Psoas muscle (tissue), 7 donors: ENCODE measurements at regions not wholly inside any gene's neighbourhood (a gene's known extent, or its start where the extent isn't known, plus 50 kb on each side); places are given as distances from the start of the nearest gene placed in this dataset.

Experiments used
- ATAC-seq, 4 donors: fragments of 200-7000 bp; cut with Tn5 transposase; one replicate each; pipeline ENCODE4 v1.9.1; 2020; ENCODE audit warnings: moderate library complexity in 3 of 4, mild to moderate bottlenecking in 2 of 4
- DNase-seq, 2 donors: peaks; one replicate each; pipeline ENCODE4 v3.0.0-alpha.2; 2020
- H3K27ac ChIP-seq: fragments of 200-600 bp; one replicate; pipeline ENCODE4 v1.8.0; 2022
- H3K27me3 ChIP-seq, 3 donors: fragments of 200-600 bp in 1 of 3; one replicate each; pipeline versions ENCODE4 v1.6.1 to v1.8.0; 2013 to 2022; ENCODE audit warnings: low read length in 2 of 3, mild to moderate bottlenecking in 2 of 3, moderate library complexity in 1 of 3; ENCODE audit not compliant: insufficient read depth in 3 of 3
- H3K36me3 ChIP-seq, 2 donors: fragments of 200-600 bp in 1 of 2; one replicate each; pipeline versions ENCODE4 v1.6.1 to v1.8.0; 2013 to 2022; ENCODE audit warnings: low read depth in 1 of 2, mild to moderate bottlenecking in 1 of 2, moderate library complexity in 1 of 2; ENCODE audit not compliant: insufficient read depth in 1 of 2
- H3K4me1 ChIP-seq: fragments of 200-600 bp; one replicate; pipeline ENCODE4 v1.8.0; 2022
- H3K4me3 ChIP-seq: fragments of 200-600 bp; one replicate; pipeline ENCODE4 v1.8.0; 2022; ENCODE audit warnings: mild to moderate bottlenecking
- H3K9me3 ChIP-seq: fragments of 200-600 bp; one replicate; pipeline ENCODE4 v1.8.0; 2022
- CTCF ChIP-seq: fragments of 200-600 bp; IDR thresholded peaks from one replicate; pipeline ENCODE4 v1.8.0; 2022; ENCODE audit warnings: antibody characterized with exemption
- WGBS, 3 donors: extraction: QIAGEN DNeasy Blood & Tissue Kit; methylation state at CpG; one replicate each; pipeline versions ENCODE4 v1.1.6 to v1.1.7; 2013; 5-methylcytosine and 5-hydroxymethylcytosine counted together
- intact Hi-C, 2 donors: fragments of 100-400 bp; cut with DNase I; formaldehyde crosslinking; loops; one replicate each; pipeline versions ENCODE4 v1.11.0 to v1.14.2; 2022
- donor health status: healthy with polysubstance abuse.
- donor health status: DM: no; HTN: no; CAD: no; lungs with moderate emphysema.
- donor health status: Bipolar disorder and iron deficiency.
- donor health status: healthy.
- donor health status: DM: yes; HTN: yes; CAD: no.
- donor health status: DM: no; HTN: no; CAD: no.
- donor health status: DM: yes; HTN: yes; CAD: no.

DNA sequence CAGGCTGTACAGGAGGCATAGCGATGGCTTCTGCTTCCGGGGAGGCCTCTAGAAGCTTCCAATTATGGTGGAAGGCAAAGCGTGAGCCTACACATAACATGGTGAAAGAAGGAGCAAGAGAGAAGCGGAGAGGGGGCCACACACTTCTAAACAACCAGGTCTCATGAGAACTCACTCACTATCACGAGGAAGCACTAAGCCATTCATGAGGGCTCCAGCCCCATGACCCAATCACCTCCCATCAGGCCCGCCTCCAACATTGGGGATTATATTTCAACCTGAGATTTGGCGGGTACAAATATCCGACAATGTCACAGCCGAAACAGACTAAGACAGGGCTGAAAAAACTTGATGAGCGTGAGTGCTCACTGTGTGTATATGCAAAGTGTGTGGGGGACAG, 89.3 kb upstream of the CNIH3 start:
- H3K36me3 ChIP-seq: no peaks in the 10 kb centered on the region
- intact Hi-C loops: no loop called here
- H3K9me3 ChIP-seq: no peaks in the 10 kb centered on the region
- peaks cover 4% of the 10 kb centered on the region for H3K4me1 ChIP-seq
- no peak for TF ChIP-seq CTCF
- ATAC-seq (peak in 3 of 4 donors; percentile 26 to 54 (median 47)), DNase-seq (no peak)
- no peaks in the 10 kb centered on the region for H3K27me3 ChIP-seq
- 66 to 74% (median 73%) methylated on average over 10 of the region's 10 CpGs for WGBS, 3 donors
- no peak overlapping the region for H3K4me3 ChIP-seq
- no peak overlapping the region for H3K27ac ChIP-seq

DNA sequence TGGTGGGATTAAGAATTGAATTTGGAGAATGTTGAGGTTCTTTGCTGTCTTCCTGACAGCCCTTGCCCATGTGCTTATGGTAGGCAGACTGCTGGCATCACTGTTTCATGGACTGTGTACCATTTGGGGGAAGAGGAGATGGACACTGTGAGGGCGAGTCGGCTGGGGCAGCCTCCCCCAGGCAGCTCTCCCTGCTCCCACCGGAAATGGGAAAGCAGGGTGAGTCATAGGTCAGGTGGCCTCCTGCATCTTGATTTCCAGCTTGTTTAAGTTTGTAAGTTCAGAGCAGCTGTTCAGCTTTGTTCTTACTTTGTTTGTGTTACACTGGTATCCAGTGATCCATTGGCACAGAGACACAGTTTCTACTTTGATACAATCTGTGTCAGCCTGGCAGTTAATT, 87.2 kb upstream of the CNIH3 start:
- H3K27me3 ChIP-seq: no peaks in the 10 kb centered on the region
- no peak overlapping the region for H3K27ac ChIP-seq
- H3K36me3 ChIP-seq: no peaks in the 10 kb centered on the region
- H3K4me3 ChIP-seq: no peak overlapping the region
- peak in 2 of 4 donors; percentile 60 to 73 for ATAC-seq
- 35 to 50% (median 42%) methylated on average over 3 of the region's 3 CpGs for WGBS, 3 donors
- no peaks in the 10 kb centered on the region for H3K9me3 ChIP-seq
- no peak for DNase-seq
- peaks cover 4% of the 10 kb centered on the region for H3K4me1 ChIP-seq
- TF ChIP-seq CTCF: no peak
- intact Hi-C loops: no loop called here

DNA sequence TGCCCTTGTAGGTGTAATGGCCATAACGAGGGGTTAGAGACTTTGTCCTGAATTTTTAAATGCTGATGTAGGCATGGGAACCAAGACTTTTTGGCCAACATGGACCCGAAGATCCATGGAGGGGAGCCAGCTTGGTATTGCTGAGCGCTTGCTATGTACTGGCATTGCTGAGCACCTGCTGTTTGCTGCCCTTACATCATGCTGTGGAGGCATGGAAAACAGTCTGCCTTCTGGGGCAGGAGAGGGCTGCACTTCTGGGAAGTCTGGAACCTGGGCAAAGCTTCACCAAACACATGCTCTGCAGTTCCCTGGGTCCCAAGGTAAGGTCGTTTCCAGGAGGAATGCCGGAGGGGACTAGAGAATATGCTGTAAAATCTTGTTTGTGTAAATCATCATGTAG, 86.3 kb upstream of the CNIH3 start:
- Histone ChIP-seq H3K9me3 (no peaks in the 10 kb centered on the region), H3K36me3 (no peaks in the 10 kb centered on the region), H3K4me3 (no peak overlapping the region), H3K27ac (no peak overlapping the region), H3K27me3 (no peaks in the 10 kb centered on the region), H3K4me1 (peaks cover 4% of the 10 kb centered on the region)
- no peak for TF ChIP-seq CTCF
- ATAC-seq (no peak), DNase-seq (no peak)
- intact Hi-C loops: no loop called here
- 68 to 88% (median 77%) methylated on average over 5 of the region's 5 CpGs for WGBS, 3 donors

DNA sequence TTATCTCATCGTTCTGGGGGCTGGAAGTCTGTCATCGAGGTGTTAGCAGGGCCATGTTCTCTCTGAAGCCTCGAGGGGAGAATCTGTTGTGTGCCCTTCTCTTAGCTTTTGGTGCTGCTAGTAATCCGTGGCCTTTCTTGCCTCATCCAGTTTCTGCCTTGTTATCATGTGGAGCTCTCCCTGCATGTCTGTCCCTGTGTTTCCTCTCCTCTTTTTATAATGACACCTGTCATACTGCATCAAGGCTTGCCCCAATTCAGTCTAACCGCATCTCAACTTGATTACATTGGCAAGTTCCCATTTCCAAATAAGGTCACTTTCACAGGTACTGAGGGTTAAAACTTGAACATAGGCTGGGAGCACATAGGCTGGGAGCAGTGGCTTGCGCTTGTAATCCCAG, 82.6 kb upstream of the CNIH3 start:
- DNase-seq: no peak
- Histone ChIP-seq H3K36me3 (no peaks in the 10 kb centered on the region), H3K27me3 (no peaks in the 10 kb centered on the region), H3K27ac (no peak overlapping the region), H3K4me1 (peaks cover 4% of the 10 kb centered on the region), H3K4me3 (no peak overlapping the region), H3K9me3 (no peaks in the 10 kb centered on the region)
- TF ChIP-seq CTCF: no peak
- ATAC-seq: peak in 1 of 4 donors; percentile 59
- intact Hi-C loops: no loop called here
- whole genome bisulfite sequencing, 3 donors: 67 to 87% (median 72%) methylated on average over 6 of the region's 6 CpGs

GRCh38 chr1:224534731-224535130, 81.4 kb upstream of the CNIH3 start:
- H3K9me3 ChIP-seq: no peaks in the 10 kb centered on the region
- no peaks in the 10 kb centered on the region for H3K27me3 ChIP-seq
- H3K36me3 ChIP-seq: no peaks in the 10 kb centered on the region
- 82 to 97% (median 93%) methylated on average over 3 of the region's 3 CpGs for WGBS, 3 donors
- H3K4me3 ChIP-seq: no peak overlapping the region
- H3K27ac ChIP-seq: no peak overlapping the region
- DNase-seq (no peak), ATAC-seq (no peak)
- no peak for TF ChIP-seq CTCF
- H3K4me1 ChIP-seq: no peaks in the 10 kb centered on the region
- intact Hi-C loops: no loop called here
